NAMALWA (cell line): ENCODE measurements at regions not wholly inside any gene's neighbourhood (a gene's known extent, or its start where the extent isn't known, plus 50 kb on each side); places are given as distances from the start of the nearest gene placed in this dataset.

Experiments used
- DNase-seq: peaks from one replicate; pipeline ENCODE4 v3.0.0-alpha.2; 2015; ENCODE audit warnings: low spot score

GRCh38 chr7:11294218-11294617 is 320.5 kb downstream of the PHF14 start:
- DNase-seq = no peak

- DNase-seq = no peak
Observed at GRCh38 chr7:11294965-11295364, 321.3 kb downstream of the PHF14 start.

GRCh38 chr7:11297126-11297625 is 323.5 kb downstream of the PHF14 start:
- DNase-seq = peak; percentile 43

GRCh38 chr7:11297764-11298163 is 324.1 kb downstream of the PHF14 start:
- DNase-seq = no peak

GRCh38 chr7:11298220-11298619 is 324.5 kb downstream of the PHF14 start:
- peak; percentile 97 for DNase-seq

GRCh38 chr7:11300241-11300640 is 326.6 kb downstream of the PHF14 start:
- peak; percentile 42 for DNase-seq

GRCh38 chr7:11302121-11302520 is 328.4 kb downstream of the PHF14 start:
- no peak for DNase-seq

- DNase-seq = no peak
Observed at GRCh38 chr7:11313801-11314200, 340.1 kb downstream of the PHF14 start.

GRCh38 chr7:11315666-11316258 is 342.1 kb downstream of the PHF14 start:
- DNase-seq = peak; percentile 85

GRCh38 chr7:11317766-11318165 is 344.1 kb downstream of the PHF14 start:
- DNase-seq = no peak

- peak; percentile 58 for DNase-seq
Observed at GRCh38 chr7:11319491-11320274, 346.0 kb downstream of the PHF14 start.
